Neuronal stem cell (in vitro differentiated cells): ENCODE measurements at regions not wholly inside any gene's neighbourhood (a gene's known extent, or its start where the extent isn't known, plus 50 kb on each side); places are given as distances from the start of the nearest gene placed in this dataset.

Source experiments
- DNase-seq: peaks from one replicate; pipeline ENCODE4 v3.0.0-alpha.2; 2013; ENCODE audit warnings: low spot score
- H2AFZ ChIP-seq: one replicate; pipeline ENCODE4 v1.6.1; 2013; ENCODE audit warnings: mild to moderate bottlenecking, low read length, inconsistent platforms
- H2AK5ac ChIP-seq: 2 replicates; pipeline ENCODE4 v1.6.1; 2013; ENCODE audit warnings: low read depth, mild to moderate bottlenecking, inconsistent platforms, low read length, moderate library complexity, mixed read lengths
- H2BK120ac ChIP-seq: 2 replicates; pipeline ENCODE4 v1.6.1; 2013; ENCODE audit warnings: low read depth, mild to moderate bottlenecking, inconsistent platforms, low read length, moderate library complexity, mixed read lengths
- H2BK12ac ChIP-seq: one replicate; pipeline ENCODE4 v1.6.1; 2013; ENCODE audit warnings: low read length, inconsistent platforms
- H2BK15ac ChIP-seq: 2 replicates; pipeline ENCODE4 v1.6.1; 2013; ENCODE audit warnings: mild to moderate bottlenecking, low read length, inconsistent platforms, mixed read lengths
- H2BK5ac ChIP-seq: one replicate; pipeline ENCODE4 v1.6.1; 2013; ENCODE audit warnings: inconsistent platforms, mild to moderate bottlenecking, low read length, moderate library complexity
- H3K14ac ChIP-seq: one replicate; pipeline ENCODE4 v1.6.1; 2013; ENCODE audit warnings: low read length, inconsistent platforms
- H3K18ac ChIP-seq: 2 replicates; pipeline ENCODE4 v1.6.1; 2013; ENCODE audit warnings: low read length, inconsistent platforms
- H3K23ac ChIP-seq: 2 replicates; pipeline ENCODE4 v1.6.1; 2013; ENCODE audit warnings: low read depth, mild to moderate bottlenecking, mixed read lengths, low read length, inconsistent platforms; ENCODE audit not compliant: poor library complexity
- H3K27ac ChIP-seq: replicated peaks from 3 replicates; pipeline ENCODE4 v1.5.1; 2013; ENCODE audit warnings: low read length, inconsistent platforms
- H3K27me3 ChIP-seq, 3 experiments: 2 replicates each; pipeline ENCODE4 v1.6.1; 2013; ENCODE audit warnings: low read length in 3 of 3, mild to moderate bottlenecking in 2 of 3, inconsistent platforms in 1 of 3, low read depth in 1 of 3, mixed read lengths in 1 of 3, moderate library complexity in 1 of 3; ENCODE audit not compliant: control insufficient read depth in 3 of 3, insufficient read depth in 3 of 3
- H3K36me3 ChIP-seq, 2 donors: replicated peaks in 1 of 2; 2 replicates each; pipeline ENCODE4 v1.6.1; 2013; ENCODE audit warnings: low read length in 2 of 2; ENCODE audit not compliant: control insufficient read depth in 2 of 2, insufficient read depth in 2 of 2
- H3K4ac ChIP-seq: 2 replicates; pipeline ENCODE4 v1.6.1; 2013; ENCODE audit warnings: inconsistent platforms, mild to moderate bottlenecking, low read length, moderate library complexity
- H3K4me1 ChIP-seq, 2 donors: 1 replicate in 1 of 2; 2 replicates in 1 of 2; pipeline ENCODE4 v1.6.1; 2013; ENCODE audit warnings: low read length in 2 of 2, low read depth in 1 of 2; ENCODE audit not compliant: control insufficient read depth in 2 of 2, insufficient read depth in 1 of 2
- H3K4me2 ChIP-seq: one replicate; pipeline ENCODE4 v1.6.1; 2013; ENCODE audit warnings: mild to moderate bottlenecking, low read length, inconsistent platforms; ENCODE audit not compliant: insufficient read depth, poor library complexity, severe bottlenecking
- H3K4me3 ChIP-seq, 2 donors: 2 replicates each; pipeline ENCODE4 v1.5.1; 2013; ENCODE audit warnings: low read length in 2 of 2, mild to moderate bottlenecking in 2 of 2, inconsistent platforms in 1 of 2, moderate library complexity in 1 of 2
- H3K79me1 ChIP-seq: one replicate; pipeline ENCODE4 v1.6.1; 2013; ENCODE audit warnings: low read depth, mild to moderate bottlenecking, inconsistent platforms, low read length, moderate library complexity
- H3K9ac ChIP-seq: one replicate; pipeline ENCODE4 v1.6.1; 2013; ENCODE audit warnings: mild to moderate bottlenecking, low read depth, low read length, inconsistent platforms; ENCODE audit not compliant: poor library complexity
- H3K9me3 ChIP-seq, 2 donors: replicated peaks in 1 of 2; 2 replicates each; pipeline versions ENCODE3 to v1.6.1; 2013; ENCODE audit warnings: low read length in 2 of 2, mild to moderate bottlenecking in 2 of 2, inconsistent platforms in 1 of 2, low read depth in 1 of 2, mixed read lengths in 1 of 2, moderate library complexity in 1 of 2; ENCODE audit not compliant: control insufficient read depth in 2 of 2, insufficient read depth in 1 of 2
- H4K8ac ChIP-seq: one replicate; pipeline ENCODE4 v1.6.1; 2013; ENCODE audit warnings: low read depth, mild to moderate bottlenecking, inconsistent platforms, low read length, moderate library complexity
- H4K91ac ChIP-seq: one replicate; pipeline ENCODE4 v1.6.1; 2013; ENCODE audit warnings: low read length, low read depth, mild to moderate bottlenecking, inconsistent platforms; ENCODE audit not compliant: poor library complexity
- WGBS, 2 donors: extraction: QIAGEN DNeasy Blood & Tissue Kit; methylation state at CpG; one replicate each; pipeline ENCODE4 v1.1.7; 2013; ENCODE audit warnings: missing lambda C conversion rate in 2 of 2, mixed read lengths in 1 of 2; ENCODE audit not compliant: insufficient read length in 2 of 2, insufficient replicate concordance in 1 of 2; ENCODE audit errors: extremely low coverage in 2 of 2; 5-methylcytosine and 5-hydroxymethylcytosine counted together

DNA sequence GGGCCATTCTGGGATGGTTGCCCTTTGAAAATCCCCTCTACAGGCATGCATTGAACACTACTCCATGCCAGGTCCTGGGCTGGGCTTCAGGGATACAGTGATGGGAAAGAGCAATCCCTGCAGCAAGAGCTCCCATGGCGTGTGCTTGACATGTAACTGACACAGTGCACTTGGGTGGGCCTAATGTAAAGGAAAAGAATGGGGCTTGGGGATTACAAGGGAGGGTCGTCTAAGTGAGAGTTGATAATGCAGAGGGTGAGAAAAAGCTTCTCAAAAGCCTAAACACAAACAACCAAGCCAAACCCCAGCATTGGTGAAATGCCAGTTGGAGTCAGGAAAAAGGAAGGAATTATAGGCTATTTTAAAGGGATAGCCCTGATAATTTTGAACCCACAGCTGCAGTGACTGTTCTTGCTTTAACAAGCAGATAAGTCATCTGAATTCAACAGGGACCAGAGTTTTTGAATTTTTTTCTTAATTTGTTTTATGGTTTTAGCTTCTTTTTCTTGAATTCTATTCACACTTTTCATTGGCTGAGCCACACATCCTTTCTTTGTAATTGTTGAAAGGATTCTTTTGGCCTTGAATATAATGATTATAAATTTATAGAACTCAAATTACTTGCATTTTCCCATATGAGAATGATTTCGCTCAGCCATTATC, 308.7 kb downstream of the LPIN1 start:
- Histone ChIP-seq H2AFZ (no peak overlapping the region), H4K91ac (no peak overlapping the region)

DNA sequence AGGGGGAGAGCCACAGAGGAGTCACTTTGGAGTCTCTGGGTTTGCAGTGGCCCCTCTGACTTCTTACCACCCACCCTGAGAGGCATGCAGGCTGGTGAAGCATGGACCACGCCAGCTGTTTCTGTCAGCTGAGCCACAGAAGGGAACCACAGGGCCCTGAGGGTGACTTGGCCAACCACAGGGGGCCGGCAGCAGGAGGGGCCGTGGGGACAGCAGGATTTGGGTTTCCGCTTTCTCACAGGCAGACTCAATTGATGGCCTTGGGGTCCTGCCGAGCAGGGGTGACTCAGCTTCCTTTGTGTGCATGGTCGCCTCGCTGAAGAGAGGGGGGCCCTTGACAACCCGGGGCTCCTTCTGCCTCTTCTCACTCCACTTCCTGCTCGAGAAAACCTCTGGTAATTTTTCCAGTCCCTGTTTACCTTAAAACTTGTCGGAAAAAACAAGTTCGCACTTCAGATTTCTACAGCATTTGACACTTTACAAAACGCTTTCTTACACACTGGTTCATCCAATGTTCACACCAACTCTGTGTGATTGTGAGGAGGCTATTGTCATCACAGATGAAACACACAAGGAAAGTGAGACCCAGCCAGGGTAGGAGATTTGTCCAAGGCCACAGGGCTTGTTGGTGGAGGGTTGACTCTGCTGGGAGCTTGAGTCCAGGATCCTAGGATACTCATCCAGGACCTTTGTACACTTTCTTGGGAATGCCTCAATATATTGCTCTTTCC, 311.2 kb downstream of the LPIN1 start:
- H3K14ac ChIP-seq: no peak overlapping the region
- H3K27ac ChIP-seq: no peak overlapping the region
- H4K8ac ChIP-seq: no peak overlapping the region
- no peaks in the 10 kb centered on the region for H3K36me3 ChIP-seq
- no peak overlapping the region for H3K9ac ChIP-seq
- H3K18ac ChIP-seq: peak overlapping the region; percentile 72
- H3K4me3 ChIP-seq: no peak overlapping the region
- no peak overlapping the region for H2BK12ac ChIP-seq
- WGBS, 2 donors: no CpG with 5 or more reads among the region's 12 CpGs
- H2BK5ac ChIP-seq: no peak overlapping the region
- H3K9me3 ChIP-seq: peaks cover 2 to 3% of the 10 kb centered on the region in 2 donors
- H3K4me2 ChIP-seq: no peak overlapping the region
- peaks cover 4 to 9% of the 10 kb centered on the region in 2 donors for H3K4me1 ChIP-seq
- H2BK120ac ChIP-seq: no peak overlapping the region
- no peak for DNase-seq
- no peak overlapping the region for H3K23ac ChIP-seq
- no peak overlapping the region for H2BK15ac ChIP-seq
- H4K91ac ChIP-seq: no peak overlapping the region
- H2AK5ac ChIP-seq: peak overlapping the region; percentile 21
- H2AFZ ChIP-seq: peak overlapping the region; percentile 47
- H3K4ac ChIP-seq: no peak overlapping the region
- H3K79me1 ChIP-seq: peaks cover 2% of the 10 kb centered on the region
- no peaks in the 10 kb centered on the region for H3K27me3 ChIP-seq

More for the DNA sequence above, 308.7 kb downstream of the LPIN1 start:
- Histone ChIP-seq H3K9ac (no peak overlapping the region), H2BK120ac (no peak overlapping the region), H3K79me1 (peaks cover 2% of the 10 kb centered on the region), H3K27me3 (no peaks in the 10 kb centered on the region), H3K23ac (no peak overlapping the region), H3K14ac (no peak overlapping the region), H3K4me2 (no peak overlapping the region), H3K4ac (no peak overlapping the region), H3K27ac (no peak overlapping the region), H3K36me3 (peaks cover 0 to 2% of the 10 kb centered on the region in 2 donors), H3K4me1 (peaks cover 4 to 8% of the 10 kb centered on the region in 2 donors), H2BK15ac (no peak overlapping the region), H4K8ac (no peak overlapping the region), H3K9me3 (peaks cover 2 to 3% of the 10 kb centered on the region in 2 donors), H2AK5ac (no peak overlapping the region), H2BK12ac (no peak overlapping the region), H3K4me3 (no peak overlapping the region), H2BK5ac (no peak overlapping the region), H3K18ac (no peak overlapping the region)
- no peak for DNase-seq
- no CpG with 5 or more reads among the region's 3 CpGs for WGBS, 2 donors

DNA sequence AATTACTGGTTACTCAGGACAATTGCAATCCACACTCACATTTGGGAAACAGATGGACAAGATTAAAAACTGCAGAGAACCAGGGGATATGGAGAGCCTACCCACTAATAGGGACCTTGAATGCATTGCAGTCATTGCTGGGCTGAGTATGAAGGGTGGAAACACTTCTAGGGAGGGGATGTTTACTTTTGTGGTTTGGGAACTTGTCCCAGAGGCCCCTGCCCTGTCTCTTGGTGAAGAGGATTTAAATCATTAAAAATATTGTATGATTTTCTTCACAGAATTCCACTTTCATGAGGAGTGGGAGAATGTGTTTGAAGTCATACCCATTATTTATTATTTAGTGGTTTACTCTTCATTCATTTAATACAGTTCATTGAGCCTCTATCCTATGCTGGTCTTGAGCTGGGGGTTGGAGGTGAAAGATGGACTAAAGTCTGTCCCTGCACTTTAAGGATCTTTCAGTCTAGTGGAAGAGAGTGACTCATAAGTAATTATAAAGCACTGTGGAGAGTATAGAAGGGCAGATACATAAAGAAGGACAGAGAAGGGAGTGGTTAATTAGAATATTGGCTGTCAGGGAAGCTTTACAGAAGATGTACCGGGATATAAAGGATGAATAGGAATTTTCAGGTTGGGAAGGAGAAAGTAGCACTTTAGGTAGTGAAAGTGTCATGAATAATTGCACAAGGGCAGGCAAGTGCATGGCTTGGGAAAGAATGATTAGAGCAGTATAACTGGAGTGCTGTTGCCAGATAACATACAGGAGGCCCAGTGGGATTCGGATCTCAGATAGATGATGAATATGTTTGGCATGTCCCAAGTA, 313.4 kb downstream of the LPIN1 start:
- no peak overlapping the region for H3K4me2 ChIP-seq
- no peak overlapping the region for H3K18ac ChIP-seq
- no peak overlapping the region for H2BK12ac ChIP-seq
- no peak overlapping the region for H3K27ac ChIP-seq
- no CpG with 5 or more reads among the region's 2 CpGs for WGBS, 2 donors
- no peak overlapping the region for H3K23ac ChIP-seq
- H3K4me1 ChIP-seq: peaks cover 4 to 9% of the 10 kb centered on the region in 2 donors
- H3K14ac ChIP-seq: no peak overlapping the region
- no peak overlapping the region for H2BK120ac ChIP-seq
- H3K9me3 ChIP-seq: peaks cover 0 to 9% of the 10 kb centered on the region in 2 donors
- no peak for DNase-seq
- H3K36me3 ChIP-seq: no peaks in the 10 kb centered on the region
- H2AFZ ChIP-seq: no peak overlapping the region
- H3K9ac ChIP-seq: no peak overlapping the region
- no peak overlapping the region for H2AK5ac ChIP-seq
- no peak overlapping the region for H3K4me3 ChIP-seq
- H2BK15ac ChIP-seq: no peak overlapping the region
- no peak overlapping the region for H3K4ac ChIP-seq
- H4K8ac ChIP-seq: no peak overlapping the region
- H4K91ac ChIP-seq: no peak overlapping the region
- no peaks in the 10 kb centered on the region for H3K27me3 ChIP-seq
- H2BK5ac ChIP-seq: no peak overlapping the region
- H3K79me1 ChIP-seq: peaks cover 2% of the 10 kb centered on the region

DNA sequence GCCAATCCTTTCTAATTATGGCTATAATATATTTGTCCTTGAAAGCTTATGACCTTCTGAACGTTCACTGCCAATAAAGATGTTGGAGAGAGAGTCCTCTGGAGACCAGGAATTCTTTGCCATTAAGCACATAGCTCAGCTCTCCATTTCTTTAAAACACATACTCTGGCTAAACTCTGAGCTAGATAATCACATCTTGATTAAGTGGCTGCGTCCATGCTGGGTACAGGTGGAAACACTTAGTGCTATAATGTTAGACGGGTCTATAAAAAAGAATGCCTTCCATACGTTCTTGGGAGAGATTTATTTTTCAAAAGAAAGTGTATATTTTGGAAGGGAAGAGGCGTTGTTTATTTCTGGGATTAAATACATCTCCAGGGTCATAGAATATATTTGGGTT, 314.5 kb downstream of the LPIN1 start:
- Histone ChIP-seq H3K9ac (no peak overlapping the region), H3K27ac (no peak overlapping the region), H3K27me3 (no peaks in the 10 kb centered on the region), H3K9me3 (peaks cover 0 to 6% of the 10 kb centered on the region in 2 donors), H4K8ac (no peak overlapping the region), H2AK5ac (no peak overlapping the region), H2BK120ac (no peak overlapping the region), H2BK15ac (no peak overlapping the region), H2BK5ac (no peak overlapping the region), H3K36me3 (no peaks in the 10 kb centered on the region), H2BK12ac (no peak overlapping the region), H3K79me1 (peaks cover 2% of the 10 kb centered on the region), H3K4me1 (peaks cover 4 to 7% of the 10 kb centered on the region in 2 donors), H3K14ac (no peak overlapping the region), H3K23ac (no peak overlapping the region), H3K18ac (no peak overlapping the region), H4K91ac (no peak overlapping the region), H3K4me3 (no peak overlapping the region), H2AFZ (no peak overlapping the region), H3K4me2 (no peak overlapping the region), H3K4ac (no peak overlapping the region)
- DNase-seq: no peak
- WGBS, 2 donors: 100% methylated on average over 1 of the region's 5 CpGs; no CpG with 5 or more reads in 1 of the 2 donors
